SK-N-SH (cell line): ENCODE measurements at regions not wholly inside any gene's neighbourhood (a gene's known extent, or its start where the extent isn't known, plus 50 kb on each side); places are given as distances from the start of the nearest gene placed in this dataset.

Source experiments
- CTCF ChIA-PET: fragments of 300-600, 350-600 bp; formaldehyde crosslinking; extraction: SDS; loops from one replicate; lab custom pipeline; 2021; lab: Yijun Ruan, JAX
- POLR2A ChIA-PET: fragments of 350-600 bp; sonication (Branson Sonifier 250); formaldehyde crosslinking; extraction: SDS; loops from one replicate; lab custom pipeline; 2020; ENCODE audit warnings: antibody characterized with exemption, inconsistent platforms; lab: Yijun Ruan, JAX
- DNase-seq: peaks from one replicate; pipeline ENCODE4 v3.0.0; 2012
- H2AFZ ChIP-seq: fragments of 200-600 bp; sonication (generic); 2 replicates; pipeline ENCODE4 v1.8.1; 2016; ENCODE audit warnings: antibody characterized with exemption, mild to moderate bottlenecking, low read depth
- H3F3A ChIP-seq: fragments of 200-600 bp; sonication (generic); replicated peaks from 2 replicates; pipeline ENCODE3; 2016; ENCODE audit warnings: antibody characterized with exemption, mild to moderate bottlenecking; ENCODE audit not compliant: insufficient read depth
- H3K27ac ChIP-seq, 2 experiments: fragments of 200-500 bp in 1 of 2; fragments of 200-600 bp in 1 of 2; sonication (Bioruptor generic) in 1 of 2; sonication (generic), shearing (Covaris generic) in 1 of 2; 2 replicates each; pipeline versions ENCODE4 v1.5.1 to v1.6.1; 2014 to 2016; ENCODE audit warnings: low read depth in 2 of 2, inconsistent platforms in 1 of 2, low read length in 1 of 2, mild to moderate bottlenecking in 1 of 2, mixed read lengths in 1 of 2
- H3K27me3 ChIP-seq: fragments of 200-600 bp; sonication (generic), shearing (Covaris generic); 2 replicates; pipeline ENCODE4 v1.6.1; 2016; ENCODE audit warnings: mixed run types; ENCODE audit not compliant: insufficient read depth
- H3K36me3 ChIP-seq, 2 experiments: fragments of 200-500 bp in 1 of 2; fragments of 200-600 bp in 1 of 2; sonication (Bioruptor generic) in 1 of 2; sonication (generic) in 1 of 2; replicated peaks in 1 of 2; 2 replicates each; pipeline versions ENCODE3 to v1.5.1; 2014 to 2016; ENCODE audit warnings: low read length in 1 of 2, mild to moderate bottlenecking in 1 of 2; ENCODE audit not compliant: insufficient read depth in 2 of 2, control insufficient read depth in 1 of 2
- H3K4me1 ChIP-seq, 2 experiments: fragments of 200-500 bp in 1 of 2; fragments of 200-600 bp in 1 of 2; sonication (Bioruptor generic) in 1 of 2; sonication (generic), shearing (Covaris generic) in 1 of 2; 2 replicates each; pipeline versions ENCODE4 v1.5.1 to v1.6.1; 2014 to 2016; ENCODE audit warnings: low read depth in 1 of 2, low read length in 1 of 2, mixed run types in 1 of 2; ENCODE audit not compliant: insufficient read depth in 2 of 2, control insufficient read depth in 1 of 2
- H3K4me2 ChIP-seq: fragments of 200-600 bp; sonication (generic), shearing (Covaris generic); 2 replicates; pipeline ENCODE4 v1.6.1; 2017; ENCODE audit warnings: mixed run types
- H3K4me3 ChIP-seq, 2 experiments: fragments of 200-500 bp in 1 of 2; fragments of 200-600 bp in 1 of 2; sonication (Bioruptor generic) in 1 of 2; sonication (generic), shearing (Covaris generic) in 1 of 2; 2 replicates each; pipeline versions ENCODE4 v1.5.1 to v1.8.1; 2014 to 2016; ENCODE audit warnings: low read depth in 2 of 2, inconsistent platforms in 1 of 2, low read length in 1 of 2, mild to moderate bottlenecking in 1 of 2, mixed read lengths in 1 of 2, moderate library complexity in 1 of 2
- H3K79me2 ChIP-seq: fragments of 200-600 bp; sonication (generic); 2 replicates; pipeline ENCODE4 v1.8.1; 2017; ENCODE audit warnings: mild to moderate bottlenecking; ENCODE audit not compliant: insufficient read depth
- H3K9ac ChIP-seq: fragments of 200-600 bp; sonication (generic); 2 replicates; pipeline ENCODE4 v1.6.1; 2017; ENCODE audit warnings: mixed run types
- H3K9me2 ChIP-seq: fragments of 200-600 bp; sonication (generic); 2 replicates; pipeline ENCODE4 v1.6.1; 2017; ENCODE audit warnings: mixed run types
- H3K9me3 ChIP-seq: fragments of 200-600 bp; sonication (generic); 2 replicates; pipeline ENCODE4 v1.6.1; 2017; ENCODE audit warnings: mixed run types, mild to moderate bottlenecking, moderate library complexity
- H4K20me1 ChIP-seq: fragments of 200-600 bp; sonication (generic); 2 replicates; pipeline ENCODE4 v1.6.1; 2017; ENCODE audit warnings: mild to moderate bottlenecking, mixed run types; ENCODE audit not compliant: insufficient read depth
- CHD2 ChIP-seq: fragments of 150-350 bp; IDR thresholded peaks from 2 replicates; pipeline ENCODE4 v1.6.1; 2018; ENCODE audit warnings: low read length; ENCODE audit not compliant: partially characterized antibody
- ELF1 ChIP-seq: IDR thresholded peaks from 2 replicates; pipeline ENCODE4 v1.4.0; 2012
- EZH2phosphoT487 ChIP-seq: fragments of 200-600 bp; sonication (generic); IDR thresholded peaks from 2 replicates; pipeline ENCODE4 v1.6.1; 2017; ENCODE audit warnings: low read depth, mixed run types, mild to moderate bottlenecking, antibody characterized with exemption, moderate library complexity, borderline replicate concordance
- FOXJ3 ChIP-seq: sonication (generic); formaldehyde crosslinking; IDR thresholded peaks from 2 replicates; pipeline ENCODE4 v1.5.1; 2020; ENCODE audit warnings: mild to moderate bottlenecking, missing genetic modification reagents
- GATA2 ChIP-seq: sonication (generic); formaldehyde crosslinking; IDR thresholded peaks from 2 replicates; pipeline ENCODE4 v1.5.0; 2020; ENCODE audit warnings: mild to moderate bottlenecking, missing genetic modification reagents
- IRF3 ChIP-seq: fragments of 150-350 bp; IDR thresholded peaks from 2 replicates; pipeline ENCODE4 v1.6.1; 2016; ENCODE audit warnings: mild to moderate bottlenecking, low read depth, low read length
- MAX ChIP-seq: IDR thresholded peaks from 2 replicates; pipeline ENCODE4 v1.4.0; 2012; ENCODE audit warnings: low read depth
- MEF2A ChIP-seq: IDR thresholded peaks from 2 replicates; pipeline ENCODE4 v1.4.0; 2012; ENCODE audit warnings: low read depth, borderline replicate concordance
- MXI1 ChIP-seq: IDR thresholded peaks from 2 replicates; pipeline ENCODE4 v1.6.1; 2012; ENCODE audit warnings: mild to moderate bottlenecking, low read depth, low read length, improper control_type of control experiment
- PBX3 ChIP-seq: IDR thresholded peaks from 2 replicates; pipeline ENCODE4; 2012
- REST ChIP-seq: IDR thresholded peaks from 2 replicates; pipeline ENCODE4 v1.6.1; 2012; ENCODE audit warnings: mild to moderate bottlenecking, low read depth, low read length, moderate library complexity
- TAF1 ChIP-seq: IDR thresholded peaks from 2 replicates; pipeline ENCODE4 v1.6.1; 2012; ENCODE audit warnings: low read depth, mild to moderate bottlenecking, low read length, moderate library complexity, borderline replicate concordance
- USF1 ChIP-seq: IDR thresholded peaks from 2 replicates; pipeline ENCODE4 v1.4.0; 2012; ENCODE audit warnings: low read depth, borderline replicate concordance
- YY1 ChIP-seq: IDR thresholded peaks from 2 replicates; pipeline ENCODE4 v1.4.0; 2012; ENCODE audit warnings: low read depth, mild to moderate bottlenecking
- WGBS: methylation state at CpG from one replicate; pipeline ENCODE4 v1.1.6; 2017; ENCODE audit warnings: low lambda C conversion rate; 5-methylcytosine and 5-hydroxymethylcytosine counted together

GRCh38 chr1:114033961-114034360 lies 54.7 kb downstream of the OLFML3 start:
- Histone ChIP-seq H3K9me2 (no peaks in the 10 kb centered on the region), H3K4me1 (peaks cover 0 to 21% of the 10 kb centered on the region in 2 experiments; a peak in 2 of 4 replicates), H3K9me3 (no peaks in the 10 kb centered on the region), H4K20me1 (no peaks in the 10 kb centered on the region), H3K79me2 (no peaks in the 10 kb centered on the region), H2AFZ (no peak overlapping the region), H3K4me2 (no peak overlapping the region), H3K4me3 (no peak overlapping the region), H3K9ac (no peak overlapping the region), H3K36me3 (no peaks in the 10 kb centered on the region), H3K27ac (no peak overlapping the region), H3F3A (peaks cover 26% of the 10 kb centered on the region), H3K27me3 (no peaks in the 10 kb centered on the region)
- CTCF ChIA-PET = interaction anchor here (1.0 to 2.5 kb wide), 8 partner anchors 13 to 249 kb away, joined by 3 to 17 read pairs (median 4); no protein-coding TSS in a partner anchor
- POLR2A ChIA-PET = no interaction called here
- no peak for DNase-seq
- no peak for TF ChIP-seq CHD2
- TF ChIP-seq GATA2 (CRISPR knock-in tag) = no peak
- TF ChIP-seq REST = no peak
- TF ChIP-seq YY1 = no peak
- no peak for TF ChIP-seq MAX
- TF ChIP-seq MEF2A = no peak
- TF ChIP-seq IRF3 = no peak
- TF ChIP-seq USF1 = no peak
- TF ChIP-seq PBX3 = no peak
- TF ChIP-seq MXI1 = no peak
- no peak for TF ChIP-seq ELF1
- no peak for TF ChIP-seq FOXJ3 (CRISPR knock-in tag)
- TF ChIP-seq EZH2phosphoT487 = no peak
- TF ChIP-seq TAF1 = no peak
- 71% methylated on average over 2 of the region's 2 CpGs for WGBS
